Testis (tissue), 2 donors: ENCODE measurements at regions not wholly inside any gene's neighbourhood (a gene's known extent, or its start where the extent isn't known, plus 50 kb on each side); places are given as distances from the start of the nearest gene placed in this dataset.

Experiments used
- CTCF ChIP-seq, 3 experiments: fragments of 450-650 bp in 2 of 3; fragments of 200-600 bp in 1 of 3; sonication (generic) in 1 of 3; IDR thresholded peaks; one replicate each; pipeline ENCODE4 v1.5.1; 2016 to 2019; ENCODE audit warnings: antibody characterized with exemption in 3 of 3, mild to moderate bottlenecking in 2 of 3, moderate library complexity in 1 of 3
- POLR2A ChIP-seq: fragments of 450-650 bp; IDR thresholded peaks from one replicate; pipeline ENCODE4 v1.6.1; 2017; ENCODE audit warnings: antibody characterized with exemption, mild to moderate bottlenecking, moderate library complexity

DNA sequence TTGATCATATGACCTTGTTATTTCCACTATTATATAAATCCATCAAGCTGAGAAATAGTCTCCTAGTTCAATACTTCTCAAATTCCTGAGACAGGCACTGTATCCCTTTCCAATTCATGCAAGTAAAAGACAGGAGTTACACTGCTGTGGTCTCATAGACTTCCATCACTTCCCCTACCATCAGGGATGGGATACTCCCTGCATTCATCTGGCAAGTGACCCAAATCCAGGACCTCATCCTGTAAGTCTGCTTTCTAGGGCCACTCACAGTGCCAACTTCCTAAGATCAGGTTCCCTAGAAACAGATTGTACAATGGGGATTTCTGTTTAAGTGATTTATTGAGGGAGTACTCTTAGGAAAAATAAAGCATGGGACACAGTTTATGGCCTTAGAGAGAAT, 424.0 kb upstream of the CDH7 start:
- no peak for TF ChIP-seq CTCF (IDR thresholded peaks at IDR 0.05)
- no peak for TF ChIP-seq POLR2A
